CD14-positive monocyte (primary cell): ENCODE measurements at regions not wholly inside any gene's neighbourhood (a gene's known extent, or its start where the extent isn't known, plus 50 kb on each side); places are given as distances from the start of the nearest gene placed in this dataset.

ENCODE experiments used
- DNase-seq, 3 donors: peaks; one replicate each; pipeline ENCODE4 v3.0.0-alpha.2; 2011 to 2022
- H2AFZ ChIP-seq: 2 replicates; pipeline ENCODE4 v1.6.0; 2012; ENCODE audit warnings: mild to moderate bottlenecking, low read depth, low read length, inconsistent platforms; ENCODE audit not compliant: insufficient read depth, poor library complexity, severe bottlenecking
- H3K27ac ChIP-seq, 2 donors: 1 replicate in 1 of 2; 2 replicates in 1 of 2; pipeline ENCODE4 v1.5.1; 2012 to 2013; ENCODE audit warnings: low read length in 2 of 2, control low read depth in 1 of 2, inconsistent platforms in 1 of 2, low read depth in 1 of 2, mild to moderate bottlenecking in 1 of 2
- H3K27me3 ChIP-seq, 2 donors: one replicate each; pipeline versions ENCODE4 v1.6.0 to v1.6.1; 2011 to 2013; ENCODE audit warnings: low read length in 2 of 2; ENCODE audit not compliant: control insufficient read depth in 2 of 2, insufficient read depth in 2 of 2
- H3K36me3 ChIP-seq, 2 donors: replicated peaks in 1 of 2; 1 replicate in 1 of 2; 2 replicates in 1 of 2; pipeline versions ENCODE4 v1.5.1 to v1.6.1; 2012 to 2013; ENCODE audit warnings: low read length in 2 of 2, control low read depth in 1 of 2, inconsistent platforms in 1 of 2, mild to moderate bottlenecking in 1 of 2; ENCODE audit not compliant: insufficient read depth in 2 of 2, control insufficient read depth in 1 of 2
- H3K4me1 ChIP-seq, 2 donors: 1 replicate in 1 of 2; 2 replicates in 1 of 2; pipeline versions ENCODE4 v1.5.1 to v1.6.1; 2012 to 2013; ENCODE audit warnings: low read length in 2 of 2, control low read depth in 1 of 2, inconsistent platforms in 1 of 2, mild to moderate bottlenecking in 1 of 2, moderate library complexity in 1 of 2; ENCODE audit not compliant: insufficient read depth in 2 of 2, control insufficient read depth in 1 of 2
- H3K4me2 ChIP-seq: replicated peaks from 2 replicates; pipeline ENCODE3; 2012; ENCODE audit warnings: low read length, moderate library complexity, mild to moderate bottlenecking; ENCODE audit not compliant: poor library complexity, severe bottlenecking; ENCODE audit errors: extremely low read depth
- H3K4me3 ChIP-seq, 3 experiments: fragments of 200-600 bp in 1 of 3; sonication (generic) in 1 of 3; replicated peaks in 1 of 3; 1 replicate in 2 of 3; 2 replicates in 1 of 3; pipeline ENCODE4 v1.5.1; 2011 to 2013; ENCODE audit warnings: low read length in 3 of 3, mild to moderate bottlenecking in 3 of 3, control low read depth in 2 of 3, low read depth in 2 of 3, inconsistent platforms in 1 of 3, moderate library complexity in 1 of 3
- H3K79me2 ChIP-seq: 2 replicates; pipeline ENCODE4 v1.6.0; 2012; ENCODE audit warnings: mild to moderate bottlenecking, control low read depth, inconsistent platforms, low read length, moderate library complexity; ENCODE audit not compliant: insufficient read depth
- H3K9ac ChIP-seq: 2 replicates; pipeline ENCODE4 v1.6.0; 2017; ENCODE audit warnings: low read length, mild to moderate bottlenecking; ENCODE audit not compliant: insufficient read depth, poor library complexity, severe bottlenecking
- H3K9me3 ChIP-seq, 2 donors: replicated peaks in 1 of 2; 1 replicate in 1 of 2; 2 replicates in 1 of 2; pipeline versions ENCODE4 v1.5.1 to v1.6.1; 2012 to 2013; ENCODE audit warnings: low read length in 2 of 2, control low read depth in 1 of 2; ENCODE audit not compliant: control insufficient read depth in 1 of 2, insufficient read depth in 1 of 2
- H4K20me1 ChIP-seq: 2 replicates; pipeline ENCODE4 v1.6.0; 2012; ENCODE audit warnings: mild to moderate bottlenecking, low read length, control low read depth, moderate library complexity; ENCODE audit not compliant: insufficient read depth
- H3K27ac Mint-ChIP-seq, 7 donors: one replicate each; pipeline ENCODE4 v1.8.0; 2020; ENCODE audit warnings: mild to moderate bottlenecking in 7 of 7, mixed read lengths in 7 of 7, moderate library complexity in 6 of 7, inconsistent platforms in 2 of 7
- H3K27me3 Mint-ChIP-seq, 3 donors: one replicate each; pipeline ENCODE4 v1.8.0; 2021 to 2022; ENCODE audit warnings: low read depth in 3 of 3, mild to moderate bottlenecking in 3 of 3, mixed read lengths in 3 of 3, moderate library complexity in 3 of 3, inconsistent platforms in 1 of 3
- H3K36me3 Mint-ChIP-seq, 2 donors: one replicate each; pipeline ENCODE4 v1.8.0; 2020; ENCODE audit warnings: mixed read lengths in 2 of 2, inconsistent platforms in 1 of 2, mild to moderate bottlenecking in 1 of 2
- H3K4me1 Mint-ChIP-seq: one replicate; pipeline ENCODE4 v1.8.0; 2020; ENCODE audit warnings: mild to moderate bottlenecking, mixed read lengths
- H3K4me3 Mint-ChIP-seq, 2 donors: one replicate each; pipeline ENCODE4 v1.8.0; 2020; ENCODE audit warnings: mild to moderate bottlenecking in 2 of 2, mixed read lengths in 2 of 2, moderate library complexity in 1 of 2
- H3K9me3 Mint-ChIP-seq, 7 donors: one replicate each; pipeline ENCODE4 v1.8.0; 2020 to 2022; ENCODE audit warnings: mixed read lengths in 7 of 7, mild to moderate bottlenecking in 6 of 7, moderate library complexity in 6 of 7, inconsistent platforms in 2 of 7
- CTCF ChIP-seq: fragments of 200-600 bp; IDR thresholded peaks from one replicate; pipeline ENCODE4 v1.8.0; 2022; ENCODE audit warnings: antibody characterized with exemption, mild to moderate bottlenecking
- WGBS: methylation state at CpG from one replicate; pipeline ENCODE4 v1.1.5; 2013; ENCODE audit warnings: missing lambda C conversion rate; ENCODE audit not compliant: insufficient coverage; 5-methylcytosine and 5-hydroxymethylcytosine counted together
- intact Hi-C, 2 donors: fragments of 100-400 bp; cut with micrococcal nuclease; formaldehyde crosslinking; loops; one replicate each; pipeline versions ENCODE4 v1.15.0 to v1.15.1; 2023

GRCh38 chr3:81161100-81161499, 600.3 kb downstream of the GBE1 start:
- H3K36me3 Mint-ChIP-seq: no peaks in the 10 kb centered on the region
- Histone ChIP-seq H2AFZ (no peak overlapping the region), H3K9me3 (peaks cover 3% of the 10 kb centered on the region in 2 donors), H3K36me3 (no peaks in the 10 kb centered on the region), H3K9ac (no peak overlapping the region), H3K4me1 (no peaks in the 10 kb centered on the region), H3K4me2 (no peak overlapping the region), H3K27me3 (no peaks in the 10 kb centered on the region), H4K20me1 (no peaks in the 10 kb centered on the region), H3K79me2 (no peaks in the 10 kb centered on the region), H3K4me3 (no peak overlapping the region), H3K27ac (no peak overlapping the region)
- 82% methylated on average over 3 of the region's 4 CpGs for WGBS
- H3K27me3 Mint-ChIP-seq: no peaks in the 10 kb centered on the region
- intact Hi-C loops: no loop called here
- H3K4me3 Mint-ChIP-seq: no peak overlapping the region
- H3K9me3 Mint-ChIP-seq: peaks cover 0 to 8% (median 2%) of the 10 kb centered on the region in 7 donors
- no peaks in the 10 kb centered on the region for H3K4me1 Mint-ChIP-seq
- DNase-seq: no peak
- no peak for TF ChIP-seq CTCF
- no peak overlapping the region for H3K27ac Mint-ChIP-seq

- H3K4me2 ChIP-seq: no peak overlapping the region
- Mint-ChIP-seq H3K27me3 (peaks cover 0 to 1% (median 0%) of the 10 kb centered on the region in 3 donors), H3K27ac (no peak overlapping the region), H3K36me3 (no peaks in the 10 kb centered on the region), H3K9me3 (peaks cover 4 to 19% (median 12%) of the 10 kb centered on the region in 7 donors), H3K4me1 (no peaks in the 10 kb centered on the region), H3K4me3 (no peak overlapping the region)
- no peak for DNase-seq
- H3K4me3 ChIP-seq: no peak overlapping the region
- no peaks in the 10 kb centered on the region for H3K27me3 ChIP-seq
- intact Hi-C loops: no loop called here
- no peaks in the 10 kb centered on the region for H4K20me1 ChIP-seq
- H2AFZ ChIP-seq: no peak overlapping the region
- H3K36me3 ChIP-seq: no peaks in the 10 kb centered on the region
- H3K9me3 ChIP-seq: peaks cover 19 to 20% of the 10 kb centered on the region in 2 donors
- H3K27ac ChIP-seq: no peak overlapping the region
- H3K4me1 ChIP-seq: no peaks in the 10 kb centered on the region
- no peaks in the 10 kb centered on the region for H3K79me2 ChIP-seq
- no peak for TF ChIP-seq CTCF
- H3K9ac ChIP-seq: no peak overlapping the region
- 73% methylated on average over 6 of the region's 7 CpGs for WGBS
Observed at GRCh38 chr3:81154611-81155143, 606.8 kb downstream of the GBE1 start.
